ENCODE measurements at regions not wholly inside any gene's neighbourhood (a gene's known extent, or its start where the extent isn't known, plus 50 kb on each side); places are given as distances from the start of the nearest gene placed in this dataset.

DNA sequence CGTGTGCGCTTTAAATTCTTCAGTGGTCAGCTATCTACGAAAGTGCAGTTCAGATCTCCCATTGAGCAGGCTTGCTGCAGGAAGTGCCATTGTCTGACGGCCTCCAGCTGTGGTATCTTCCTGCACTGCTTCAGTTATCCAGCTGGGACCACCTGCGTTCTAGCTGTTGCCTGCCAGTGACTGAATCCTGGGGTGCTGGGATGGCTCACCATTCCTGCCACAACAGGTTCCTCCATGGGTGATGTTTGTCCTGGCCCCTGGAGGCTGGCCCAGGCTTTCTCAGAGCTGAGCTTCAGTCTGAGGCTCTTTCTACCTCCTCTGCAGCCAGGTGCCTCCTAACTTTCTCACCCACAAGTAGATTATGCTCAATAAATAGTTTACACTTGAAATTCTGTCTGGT lies 498.5 kb upstream of the HS6ST1 start:
- DNase-seq (ENCODE audit: low spot score in 2 of 2): no peak
- intact Hi-C loops (cut with DNase I; ENCODE audit: low total_unique reads): no loop called here
- WGBS, 2 donors: 52 to 72% methylated on average over 5 of the region's 5 CpGs
- no peak overlapping the region for H3K4me3 ChIP-seq (ENCODE audit: low read depth, poor library complexity, severe bottlenecking)
- no peak for TF ChIP-seq CTCF (IDR thresholded peaks at IDR 0.05)
- no peak for TF ChIP-seq POLR2A (IDR thresholded peaks at IDR 0.05)

DNA sequence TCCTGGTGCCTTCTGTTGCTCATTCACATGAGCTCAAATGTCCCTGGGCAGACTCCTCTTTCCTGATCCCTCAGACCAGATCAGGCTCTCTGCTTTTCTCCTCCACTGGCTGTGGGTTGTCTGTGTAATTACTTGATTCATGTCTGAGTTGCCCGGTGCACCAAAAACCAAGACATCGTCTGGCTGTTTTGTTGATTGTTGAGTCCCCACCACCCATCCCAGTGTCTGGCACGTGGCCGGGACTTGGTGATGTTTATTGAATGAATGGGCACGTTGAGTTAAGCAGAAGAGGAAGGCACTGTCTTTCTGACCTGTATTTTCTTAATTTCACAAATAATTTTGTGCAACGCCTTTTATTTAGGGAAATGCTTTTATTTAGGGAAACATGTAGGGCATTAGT lies 499.1 kb upstream of the HS6ST1 start:
- no peak for DNase-seq (ENCODE audit: low spot score in 2 of 2)
- intact Hi-C loops (cut with DNase I; ENCODE audit: low total_unique reads): no loop called here
- TF ChIP-seq CTCF (IDR thresholded peaks at IDR 0.05): no peak
- H3K4me3 ChIP-seq (ENCODE audit: low read depth, poor library complexity, severe bottlenecking): no peak overlapping the region
- WGBS, 2 donors: 87% methylated on average over 6 of the region's 6 CpGs

DNA sequence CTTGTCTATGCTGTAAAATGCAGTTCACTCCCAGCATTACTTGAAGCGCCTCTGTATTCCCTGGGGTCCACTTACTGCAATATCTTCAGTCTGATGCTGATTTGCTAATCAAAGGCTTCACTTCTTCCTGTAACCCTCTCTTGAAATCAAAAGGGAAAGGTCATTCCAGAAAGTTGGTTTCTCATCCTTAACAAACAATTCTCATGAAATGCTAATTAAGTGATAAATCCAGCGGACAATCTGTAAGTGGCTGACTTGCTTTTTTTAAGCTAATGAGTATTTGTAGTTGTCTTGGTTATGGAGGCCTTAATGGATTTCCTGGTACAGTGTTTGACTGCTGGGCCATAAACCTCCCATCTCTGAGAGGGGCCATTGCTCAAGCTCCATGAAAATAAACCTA lies 499.6 kb upstream of the HS6ST1 start:
- no peak for DNase-seq (ENCODE audit: low spot score in 2 of 2)
- TF ChIP-seq POLR2A (IDR thresholded peaks at IDR 0.05) (no peak), CTCF (IDR thresholded peaks at IDR 0.05) (no peak)
- intact Hi-C loops (cut with DNase I; ENCODE audit: low total_unique reads): no loop called here
- no peak overlapping the region for H3K4me3 ChIP-seq (ENCODE audit: low read depth, poor library complexity, severe bottlenecking)
- 79 to 88% methylated on average over 2 of the region's 2 CpGs for WGBS, 2 donors

DNA sequence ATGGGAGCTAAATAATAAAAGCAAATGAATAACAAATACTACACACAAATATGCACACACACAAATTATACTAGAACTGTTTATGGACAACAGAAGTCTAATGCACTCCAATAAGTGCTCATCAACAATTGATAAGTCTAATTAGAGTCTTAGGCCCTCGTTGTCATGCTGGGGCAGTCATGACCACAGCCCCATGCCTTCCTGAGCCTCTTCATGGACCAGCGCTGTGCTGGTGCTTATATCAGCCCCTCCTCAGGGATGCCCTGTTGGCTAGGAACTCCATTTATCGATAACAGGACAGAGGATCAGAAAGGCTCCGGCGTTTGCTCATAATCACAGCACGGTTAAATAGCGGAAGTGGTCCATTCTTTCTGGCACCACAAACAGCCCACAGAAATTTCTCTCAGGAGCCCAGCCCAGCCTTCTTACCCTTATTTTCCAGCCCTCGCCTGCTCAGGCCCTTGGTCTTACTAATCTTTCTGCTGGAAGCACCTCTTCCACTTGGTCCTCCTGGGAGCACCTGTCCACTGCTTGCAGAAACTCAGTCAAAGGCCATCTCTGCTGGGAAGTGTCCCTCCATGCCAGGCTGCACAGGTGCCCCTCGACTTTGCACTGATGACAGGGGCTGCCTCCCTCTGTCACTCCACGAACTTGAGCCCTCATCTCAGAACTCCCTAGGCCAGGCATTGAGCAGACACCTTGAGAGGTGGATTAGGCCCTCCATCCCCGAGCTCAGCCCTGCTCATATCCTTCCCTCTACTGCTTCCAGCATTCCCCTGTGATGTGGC lies 500.2 kb upstream of the HS6ST1 start:
- intact Hi-C loops (cut with DNase I; ENCODE audit: low total_unique reads): no loop called here
- no peak for DNase-seq (ENCODE audit: low spot score in 2 of 2)
- WGBS, 2 donors: 85 to 90% methylated on average over 11 of the region's 11 CpGs
- TF ChIP-seq POLR2A (IDR thresholded peaks at IDR 0.05) (no peak), CTCF (IDR thresholded peaks at IDR 0.05) (no peak)
- no peak overlapping the region for H3K4me3 ChIP-seq (ENCODE audit: low read depth, poor library complexity, severe bottlenecking)

- TF ChIP-seq POLR2A (IDR thresholded peaks at IDR 0.05) (no peak), CTCF (IDR thresholded peaks at IDR 0.05) (no peak)
- intact Hi-C loops (cut with DNase I; ENCODE audit: low total_unique reads): no loop called here
- 37 to 55% methylated on average over 4 of the region's 4 CpGs for WGBS, 2 donors
- no peak overlapping the region for H3K4me3 ChIP-seq (ENCODE audit: low read depth, poor library complexity, severe bottlenecking)
- no peak for DNase-seq (ENCODE audit: low spot score in 2 of 2)
Observed at GRCh38 chr2:128820452-128820851, 501.8 kb upstream of the HS6ST1 start.

GRCh38 chr2:128821010-128821409 lies 502.3 kb upstream of the HS6ST1 start:
- H3K4me3 ChIP-seq (ENCODE audit: low read depth, poor library complexity, severe bottlenecking): no peak overlapping the region
- DNase-seq (ENCODE audit: low spot score in 2 of 2): no peak
- intact Hi-C loops (cut with DNase I; ENCODE audit: low total_unique reads): no loop called here
- TF ChIP-seq POLR2A (IDR thresholded peaks at IDR 0.05): no peak
- no peak for TF ChIP-seq CTCF (IDR thresholded peaks at IDR 0.05)
- WGBS, 2 donors: no CpG with 5 or more reads among the region's 1 CpG

All from lower leg skin (tissue), 4 donors.